Germinal center (tissue), 1 donor: ENCODE measurements at regions not wholly inside any gene's neighbourhood (a gene's known extent, or its start where the extent isn't known, plus 50 kb on each side); places are given as distances from the start of the nearest gene placed in this dataset.
"Not testable (repeated sequence)": the region's sequence is repeated elsewhere in the genome, so short reads cannot be mapped to it uniquely, and the experiment has no call there.

Experiments used
- DNase-seq: peaks from one replicate; pipeline ENCODE4 v3.0.0; 2012; ENCODE audit warnings: mixed read lengths, low spot score

- peak; percentile 70 for DNase-seq
These were observed 133.4 kb downstream of the SLC1A3 start for GRCh38 chr5:36739751-36740221.

- no peak for DNase-seq
These were observed 134.0 kb downstream of the SLC1A3 start for GRCh38 chr5:36740259-36740898.

- DNase-seq, result no peak
These were observed 134.7 kb downstream of the SLC1A3 start for GRCh38 chr5:36741128-36741527.

GRCh38 chr5:36743891-36744772 lies 132.4 kb upstream of the NIPBL start:
- no peak for DNase-seq

GRCh38 chr5:36744773-36745589 lies 131.6 kb upstream of the NIPBL start:
- DNase-seq, result peak; percentile 68

- not testable (repeated sequence) for DNase-seq
These were observed 128.8 kb upstream of the NIPBL start for GRCh38 chr5:36747794-36748193.

- DNase-seq, result no peak
These were observed 124.7 kb upstream of the NIPBL start for GRCh38 chr5:36751886-36752285.

- DNase-seq, result no peak
These were observed 121.2 kb upstream of the NIPBL start for GRCh38 chr5:36755342-36755741.

GRCh38 chr5:36755920-36756488 lies 120.6 kb upstream of the NIPBL start:
- no peak for DNase-seq

- no peak for DNase-seq
These were observed 119.7 kb upstream of the NIPBL start for GRCh38 chr5:36756848-36757247.

- no peak for DNase-seq
These were observed 117.5 kb upstream of the NIPBL start for GRCh38 chr5:36759117-36759516.

- DNase-seq, result no peak
These were observed 113.1 kb upstream of the NIPBL start for GRCh38 chr5:36763454-36763853.

- DNase-seq, result no peak
These were observed 110.7 kb upstream of the NIPBL start for GRCh38 chr5:36765876-36766275.

GRCh38 chr5:36766981-36767380 lies 109.6 kb upstream of the NIPBL start:
- no peak for DNase-seq

- no peak for DNase-seq
These were observed 108.1 kb upstream of the NIPBL start for GRCh38 chr5:36768450-36768849.

- DNase-seq, result no peak
These were observed 107.3 kb upstream of the NIPBL start for GRCh38 chr5:36769129-36769770.

GRCh38 chr5:36770125-36770524 lies 106.4 kb upstream of the NIPBL start:
- DNase-seq, result no peak

- no peak for DNase-seq
These were observed 104.1 kb upstream of the NIPBL start for GRCh38 chr5:36772276-36773140.

GRCh38 chr5:36777105-36777757 lies 99.3 kb upstream of the NIPBL start:
- no peak for DNase-seq

- DNase-seq, result no peak
These were observed 98.2 kb upstream of the NIPBL start for GRCh38 chr5:36778336-36778735.
